ENCODE measurements at regions not wholly inside any gene's neighbourhood (a gene's known extent, or its start where the extent isn't known, plus 50 kb on each side); places are given as distances from the start of the nearest gene placed in this dataset.

DNA sequence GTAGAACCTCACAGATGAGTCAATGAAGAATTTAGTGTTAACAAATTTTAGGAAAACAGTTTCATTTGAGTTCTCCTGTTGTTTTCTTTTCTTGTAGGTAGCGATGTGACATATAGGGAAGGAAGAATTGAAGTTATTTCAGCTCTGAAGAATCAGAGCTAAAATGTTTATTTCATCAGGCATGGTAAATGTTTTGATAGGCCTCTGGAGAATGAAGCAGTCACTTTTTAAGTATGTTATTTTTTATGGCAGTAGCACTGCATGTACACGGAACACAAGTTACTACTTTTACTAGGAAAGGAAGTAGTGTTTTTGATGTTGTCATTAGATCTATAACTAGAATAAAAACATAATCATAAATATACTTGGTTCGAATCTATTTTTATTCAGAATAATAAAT lies 1357.3 kb upstream of the CITED2 start (continued):
- TF ChIP-seq, protein P1, sequence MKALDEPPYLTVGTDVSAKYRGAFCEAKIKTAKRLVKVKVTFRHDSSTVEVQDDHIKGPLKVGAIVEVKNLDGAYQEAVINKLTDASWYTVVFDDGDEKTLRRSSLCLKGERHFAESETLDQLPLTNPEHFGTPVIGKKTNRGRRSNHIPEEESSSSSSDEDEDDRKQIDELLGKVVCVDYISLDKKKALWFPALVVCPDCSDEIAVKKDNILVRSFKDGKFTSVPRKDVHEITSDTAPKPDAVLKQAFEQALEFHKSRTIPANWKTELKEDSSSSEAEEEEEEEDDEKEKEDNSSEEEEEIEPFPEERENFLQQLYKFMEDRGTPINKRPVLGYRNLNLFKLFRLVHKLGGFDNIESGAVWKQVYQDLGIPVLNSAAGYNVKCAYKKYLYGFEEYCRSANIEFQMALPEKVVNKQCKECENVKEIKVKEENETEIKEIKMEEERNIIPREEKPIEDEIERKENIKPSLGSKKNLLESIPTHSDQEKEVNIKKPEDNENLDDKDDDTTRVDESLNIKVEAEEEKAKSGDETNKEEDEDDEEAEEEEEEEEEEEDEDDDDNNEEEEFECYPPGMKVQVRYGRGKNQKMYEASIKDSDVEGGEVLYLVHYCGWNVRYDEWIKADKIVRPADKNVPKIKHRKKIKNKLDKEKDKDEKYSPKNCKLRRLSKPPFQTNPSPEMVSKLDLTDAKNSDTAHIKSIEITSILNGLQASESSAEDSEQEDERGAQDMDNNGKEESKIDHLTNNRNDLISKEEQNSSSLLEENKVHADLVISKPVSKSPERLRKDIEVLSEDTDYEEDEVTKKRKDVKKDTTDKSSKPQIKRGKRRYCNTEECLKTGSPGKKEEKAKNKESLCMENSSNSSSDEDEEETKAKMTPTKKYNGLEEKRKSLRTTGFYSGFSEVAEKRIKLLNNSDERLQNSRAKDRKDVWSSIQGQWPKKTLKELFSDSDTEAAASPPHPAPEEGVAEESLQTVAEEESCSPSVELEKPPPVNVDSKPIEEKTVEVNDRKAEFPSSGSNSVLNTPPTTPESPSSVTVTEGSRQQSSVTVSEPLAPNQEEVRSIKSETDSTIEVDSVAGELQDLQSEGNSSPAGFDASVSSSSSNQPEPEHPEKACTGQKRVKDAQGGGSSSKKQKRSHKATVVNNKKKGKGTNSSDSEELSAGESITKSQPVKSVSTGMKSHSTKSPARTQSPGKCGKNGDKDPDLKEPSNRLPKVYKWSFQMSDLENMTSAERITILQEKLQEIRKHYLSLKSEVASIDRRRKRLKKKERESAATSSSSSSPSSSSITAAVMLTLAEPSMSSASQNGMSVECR (CRISPR knock-in tag; IDR thresholded peaks at IDR 0.05): no peak
- TF ChIP-seq, protein P2, sequence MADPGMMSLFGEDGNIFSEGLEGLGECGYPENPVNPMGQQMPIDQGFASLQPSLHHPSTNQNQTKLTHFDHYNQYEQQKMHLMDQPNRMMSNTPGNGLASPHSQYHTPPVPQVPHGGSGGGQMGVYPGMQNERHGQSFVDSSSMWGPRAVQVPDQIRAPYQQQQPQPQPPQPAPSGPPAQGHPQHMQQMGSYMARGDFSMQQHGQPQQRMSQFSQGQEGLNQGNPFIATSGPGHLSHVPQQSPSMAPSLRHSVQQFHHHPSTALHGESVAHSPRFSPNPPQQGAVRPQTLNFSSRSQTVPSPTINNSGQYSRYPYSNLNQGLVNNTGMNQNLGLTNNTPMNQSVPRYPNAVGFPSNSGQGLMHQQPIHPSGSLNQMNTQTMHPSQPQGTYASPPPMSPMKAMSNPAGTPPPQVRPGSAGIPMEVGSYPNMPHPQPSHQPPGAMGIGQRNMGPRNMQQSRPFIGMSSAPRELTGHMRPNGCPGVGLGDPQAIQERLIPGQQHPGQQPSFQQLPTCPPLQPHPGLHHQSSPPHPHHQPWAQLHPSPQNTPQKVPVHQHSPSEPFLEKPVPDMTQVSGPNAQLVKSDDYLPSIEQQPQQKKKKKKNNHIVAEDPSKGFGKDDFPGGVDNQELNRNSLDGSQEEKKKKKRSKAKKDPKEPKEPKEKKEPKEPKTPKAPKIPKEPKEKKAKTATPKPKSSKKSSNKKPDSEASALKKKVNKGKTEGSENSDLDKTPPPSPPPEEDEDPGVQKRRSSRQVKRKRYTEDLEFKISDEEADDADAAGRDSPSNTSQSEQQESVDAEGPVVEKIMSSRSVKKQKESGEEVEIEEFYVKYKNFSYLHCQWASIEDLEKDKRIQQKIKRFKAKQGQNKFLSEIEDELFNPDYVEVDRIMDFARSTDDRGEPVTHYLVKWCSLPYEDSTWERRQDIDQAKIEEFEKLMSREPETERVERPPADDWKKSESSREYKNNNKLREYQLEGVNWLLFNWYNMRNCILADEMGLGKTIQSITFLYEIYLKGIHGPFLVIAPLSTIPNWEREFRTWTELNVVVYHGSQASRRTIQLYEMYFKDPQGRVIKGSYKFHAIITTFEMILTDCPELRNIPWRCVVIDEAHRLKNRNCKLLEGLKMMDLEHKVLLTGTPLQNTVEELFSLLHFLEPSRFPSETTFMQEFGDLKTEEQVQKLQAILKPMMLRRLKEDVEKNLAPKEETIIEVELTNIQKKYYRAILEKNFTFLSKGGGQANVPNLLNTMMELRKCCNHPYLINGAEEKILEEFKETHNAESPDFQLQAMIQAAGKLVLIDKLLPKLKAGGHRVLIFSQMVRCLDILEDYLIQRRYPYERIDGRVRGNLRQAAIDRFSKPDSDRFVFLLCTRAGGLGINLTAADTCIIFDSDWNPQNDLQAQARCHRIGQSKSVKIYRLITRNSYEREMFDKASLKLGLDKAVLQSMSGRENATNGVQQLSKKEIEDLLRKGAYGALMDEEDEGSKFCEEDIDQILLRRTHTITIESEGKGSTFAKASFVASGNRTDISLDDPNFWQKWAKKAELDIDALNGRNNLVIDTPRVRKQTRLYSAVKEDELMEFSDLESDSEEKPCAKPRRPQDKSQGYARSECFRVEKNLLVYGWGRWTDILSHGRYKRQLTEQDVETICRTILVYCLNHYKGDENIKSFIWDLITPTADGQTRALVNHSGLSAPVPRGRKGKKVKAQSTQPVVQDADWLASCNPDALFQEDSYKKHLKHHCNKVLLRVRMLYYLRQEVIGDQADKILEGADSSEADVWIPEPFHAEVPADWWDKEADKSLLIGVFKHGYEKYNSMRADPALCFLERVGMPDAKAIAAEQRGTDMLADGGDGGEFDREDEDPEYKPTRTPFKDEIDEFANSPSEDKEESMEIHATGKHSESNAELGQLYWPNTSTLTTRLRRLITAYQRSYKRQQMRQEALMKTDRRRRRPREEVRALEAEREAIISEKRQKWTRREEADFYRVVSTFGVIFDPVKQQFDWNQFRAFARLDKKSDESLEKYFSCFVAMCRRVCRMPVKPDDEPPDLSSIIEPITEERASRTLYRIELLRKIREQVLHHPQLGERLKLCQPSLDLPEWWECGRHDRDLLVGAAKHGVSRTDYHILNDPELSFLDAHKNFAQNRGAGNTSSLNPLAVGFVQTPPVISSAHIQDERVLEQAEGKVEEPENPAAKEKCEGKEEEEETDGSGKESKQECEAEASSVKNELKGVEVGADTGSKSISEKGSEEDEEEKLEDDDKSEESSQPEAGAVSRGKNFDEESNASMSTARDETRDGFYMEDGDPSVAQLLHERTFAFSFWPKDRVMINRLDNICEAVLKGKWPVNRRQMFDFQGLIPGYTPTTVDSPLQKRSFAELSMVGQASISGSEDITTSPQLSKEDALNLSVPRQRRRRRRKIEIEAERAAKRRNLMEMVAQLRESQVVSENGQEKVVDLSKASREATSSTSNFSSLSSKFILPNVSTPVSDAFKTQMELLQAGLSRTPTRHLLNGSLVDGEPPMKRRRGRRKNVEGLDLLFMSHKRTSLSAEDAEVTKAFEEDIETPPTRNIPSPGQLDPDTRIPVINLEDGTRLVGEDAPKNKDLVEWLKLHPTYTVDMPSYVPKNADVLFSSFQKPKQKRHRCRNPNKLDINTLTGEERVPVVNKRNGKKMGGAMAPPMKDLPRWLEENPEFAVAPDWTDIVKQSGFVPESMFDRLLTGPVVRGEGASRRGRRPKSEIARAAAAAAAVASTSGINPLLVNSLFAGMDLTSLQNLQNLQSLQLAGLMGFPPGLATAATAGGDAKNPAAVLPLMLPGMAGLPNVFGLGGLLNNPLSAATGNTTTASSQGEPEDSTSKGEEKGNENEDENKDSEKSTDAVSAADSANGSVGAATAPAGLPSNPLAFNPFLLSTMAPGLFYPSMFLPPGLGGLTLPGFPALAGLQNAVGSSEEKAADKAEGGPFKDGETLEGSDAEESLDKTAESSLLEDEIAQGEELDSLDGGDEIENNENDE (IDR thresholded peaks at IDR 0.05; ENCODE audit: low read depth, low read length): no peak

Data from K562 (cell line).